Mucosa of descending colon (tissue), 3 donors: ENCODE measurements at regions not wholly inside any gene's neighbourhood (a gene's known extent, or its start where the extent isn't known, plus 50 kb on each side); places are given as distances from the start of the nearest gene placed in this dataset.
"Not testable (repeated sequence)": the region's sequence is repeated elsewhere in the genome, so short reads cannot be mapped to it uniquely, and the experiment has no call there.

Source experiments
- ATAC-seq: fragments of 200-7000 bp; cut with Tn5 transposase; one replicate; pipeline ENCODE4 v1.9.1; 2020; ENCODE audit warnings: mild to moderate bottlenecking, moderate library complexity
- DNase-seq, 3 donors: peaks; one replicate each; pipeline ENCODE4 v3.0.0-alpha.2; 2020
- H3K36me3 ChIP-seq: fragments of 200-600 bp; one replicate; pipeline ENCODE4 v1.8.0; 2021; ENCODE audit warnings: low read depth, mild to moderate bottlenecking
- H3K4me1 ChIP-seq: fragments of 200-600 bp; one replicate; pipeline ENCODE4 v1.8.0; 2021; ENCODE audit warnings: low read depth, mild to moderate bottlenecking
- H3K4me3 ChIP-seq: fragments of 200-600 bp; one replicate; pipeline ENCODE4 v1.8.0; 2021; ENCODE audit warnings: mild to moderate bottlenecking
- H3K9me3 ChIP-seq: fragments of 200-600 bp; one replicate; pipeline ENCODE4 v1.8.0; 2021; ENCODE audit warnings: mild to moderate bottlenecking
- intact Hi-C, 2 donors: fragments of 100-400 bp; cut with DNase I in 1 of 2; cut with micrococcal nuclease in 1 of 2; formaldehyde crosslinking; loops; one replicate each; pipeline versions ENCODE4 v1.11.0 to v1.11.1; 2022; cut with DNase I, micrococcal nuclease
- TF ChIP-seq, protein P1 (sequence below): fragments of 200-600 bp; IDR thresholded peaks from one replicate; pipeline ENCODE4 v1.8.0; 2022; ENCODE audit warnings: antibody characterized with exemption, mild to moderate bottlenecking
- donor health status: DM: no; HTN: no; CAD: no; lungs with moderate emphysema.
- donor health status: DM: no; HTN: no; CAD: no.
- donor health status: DM: no; HTN: yes; CAD: no.

DNA sequence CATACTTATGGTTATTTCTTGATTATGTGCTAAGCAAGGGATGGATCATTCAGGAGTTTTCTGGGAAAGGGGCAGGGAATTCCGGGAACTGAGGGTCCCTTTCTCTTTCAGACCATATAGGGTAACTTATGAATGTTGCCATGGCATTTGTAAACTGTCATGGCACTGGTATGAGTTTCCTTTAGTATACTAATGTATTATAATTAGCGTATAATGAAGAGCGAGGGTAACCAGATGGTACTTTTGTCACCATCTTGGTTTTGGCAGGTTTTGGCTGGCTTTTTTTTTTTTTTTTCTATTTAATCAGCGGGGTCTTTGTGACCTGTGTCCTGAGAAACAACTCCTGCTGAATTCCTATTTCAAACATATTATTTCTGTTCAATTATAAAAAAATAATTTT, 237.6 kb upstream of the PTER start:
- intact Hi-C loops: no loop called here
- Histone ChIP-seq H3K9me3 (peaks cover 3% of the 10 kb centered on the region), H3K36me3 (no peaks in the 10 kb centered on the region), H3K4me1 (no peaks in the 10 kb centered on the region), H3K4me3 (no peak overlapping the region)
- no peak for ATAC-seq
- no peak for DNase-seq
- TF ChIP-seq, protein P1, sequence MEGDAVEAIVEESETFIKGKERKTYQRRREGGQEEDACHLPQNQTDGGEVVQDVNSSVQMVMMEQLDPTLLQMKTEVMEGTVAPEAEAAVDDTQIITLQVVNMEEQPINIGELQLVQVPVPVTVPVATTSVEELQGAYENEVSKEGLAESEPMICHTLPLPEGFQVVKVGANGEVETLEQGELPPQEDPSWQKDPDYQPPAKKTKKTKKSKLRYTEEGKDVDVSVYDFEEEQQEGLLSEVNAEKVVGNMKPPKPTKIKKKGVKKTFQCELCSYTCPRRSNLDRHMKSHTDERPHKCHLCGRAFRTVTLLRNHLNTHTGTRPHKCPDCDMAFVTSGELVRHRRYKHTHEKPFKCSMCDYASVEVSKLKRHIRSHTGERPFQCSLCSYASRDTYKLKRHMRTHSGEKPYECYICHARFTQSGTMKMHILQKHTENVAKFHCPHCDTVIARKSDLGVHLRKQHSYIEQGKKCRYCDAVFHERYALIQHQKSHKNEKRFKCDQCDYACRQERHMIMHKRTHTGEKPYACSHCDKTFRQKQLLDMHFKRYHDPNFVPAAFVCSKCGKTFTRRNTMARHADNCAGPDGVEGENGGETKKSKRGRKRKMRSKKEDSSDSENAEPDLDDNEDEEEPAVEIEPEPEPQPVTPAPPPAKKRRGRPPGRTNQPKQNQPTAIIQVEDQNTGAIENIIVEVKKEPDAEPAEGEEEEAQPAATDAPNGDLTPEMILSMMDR: no peak

DNA sequence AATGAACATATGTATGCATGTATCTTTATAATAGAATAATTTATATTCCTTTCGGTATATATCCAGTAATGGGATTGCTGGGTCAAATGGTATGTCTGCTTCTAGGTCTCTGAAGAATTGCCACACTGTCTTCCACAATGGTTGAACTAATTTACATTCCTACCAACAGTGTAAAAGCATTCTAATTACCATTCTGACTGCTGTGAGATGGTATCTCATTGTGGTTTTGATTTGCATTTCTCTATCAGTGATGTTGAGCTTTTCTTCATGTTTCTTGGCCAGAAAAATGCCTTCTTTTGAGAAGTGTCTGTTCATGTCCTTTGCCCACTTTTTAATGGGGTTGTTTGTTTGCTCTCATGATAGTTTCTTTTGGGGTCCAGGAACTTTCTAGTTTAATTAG, 213.2 kb upstream of the PTER start:
- H3K4me1 ChIP-seq, H3K4me3 ChIP-seq, DNase-seq, H3K36me3 ChIP-seq, ATAC-seq, intact Hi-C loops: not testable (repeated sequence)
- peaks cover 73% of the 10 kb centered on the region for H3K9me3 ChIP-seq

DNA sequence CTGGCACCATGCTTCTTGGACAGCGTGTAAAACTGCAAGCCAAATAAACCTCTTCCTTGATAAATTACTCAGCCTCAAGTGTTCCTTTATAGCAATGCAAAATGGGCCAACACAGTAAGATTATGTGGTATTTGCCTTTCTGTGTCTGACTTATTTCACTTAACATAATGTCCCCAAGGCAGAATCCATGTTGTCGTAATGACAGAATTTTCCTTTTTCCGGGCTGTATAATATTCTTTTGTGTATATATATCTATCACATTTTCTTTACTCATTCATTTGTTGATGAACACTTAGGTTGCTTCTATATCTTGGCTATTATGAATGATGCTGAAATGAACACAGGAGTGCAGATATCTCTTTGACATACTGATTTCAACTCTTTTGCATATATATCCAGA, 209.1 kb upstream of the PTER start:
- intact Hi-C loops: no loop called here
- H3K9me3 ChIP-seq: peaks cover 49% of the 10 kb centered on the region
- DNase-seq (no peak), ATAC-seq (no peak)
- no peak overlapping the region for H3K4me3 ChIP-seq
- TF ChIP-seq, protein P1: no peak
- H3K36me3 ChIP-seq: no peaks in the 10 kb centered on the region
- H3K4me1 ChIP-seq: no peaks in the 10 kb centered on the region

DNA sequence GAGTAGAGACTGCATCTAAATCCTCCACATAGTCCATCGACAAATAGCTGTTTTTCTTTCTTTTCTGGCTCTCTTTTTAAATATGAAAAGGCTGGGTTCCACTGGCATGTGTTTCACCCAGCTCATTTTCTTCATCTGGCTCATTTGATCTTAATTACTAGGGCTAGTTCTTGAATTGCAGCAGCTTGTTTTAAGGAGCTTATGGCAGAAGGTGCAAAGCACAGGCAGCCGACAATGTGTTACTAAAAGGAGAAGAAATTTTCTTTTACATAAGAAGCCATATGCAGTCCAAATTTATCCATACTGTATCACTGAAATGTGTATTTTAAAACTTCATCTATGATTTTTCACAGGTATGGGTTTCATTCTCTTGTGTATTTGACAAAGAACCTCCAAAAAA, 205.6 kb upstream of the PTER start:
- no peaks in the 10 kb centered on the region for H3K4me1 ChIP-seq
- TF ChIP-seq, protein P1: no peak

DNA sequence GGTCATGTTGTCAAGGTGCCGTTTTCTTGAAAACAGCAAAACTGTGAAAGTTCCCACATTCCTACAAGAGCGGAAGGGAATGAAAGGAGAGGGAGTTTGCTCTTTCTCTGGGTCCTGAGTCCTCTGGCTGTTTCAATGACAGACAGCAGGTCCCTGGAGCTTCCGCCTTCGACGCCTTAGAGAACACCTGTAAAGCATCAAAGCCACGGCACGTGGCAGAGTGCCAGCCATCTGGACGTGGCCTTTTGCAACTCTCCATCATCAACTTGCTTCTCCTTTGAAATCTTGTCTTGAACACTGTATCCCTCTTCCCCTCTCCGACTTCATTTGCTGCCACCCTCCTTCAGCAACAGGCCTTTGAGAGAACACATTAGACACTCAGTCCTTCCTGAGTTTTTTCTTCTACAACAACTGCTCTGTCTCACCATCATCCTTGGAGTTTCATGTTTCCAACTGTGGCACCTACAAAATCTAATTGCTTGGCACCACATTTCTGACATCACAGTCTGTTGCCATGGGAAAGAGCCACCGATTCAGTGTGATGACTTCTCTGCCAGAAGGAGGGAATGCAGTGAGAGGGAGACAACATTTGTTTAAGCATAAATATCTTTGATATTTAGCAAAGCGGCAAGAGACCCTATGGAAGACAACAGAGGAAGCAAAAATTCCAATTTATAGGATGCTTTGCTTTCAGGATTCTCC, 204.9 kb upstream of the PTER start:
- no peaks in the 10 kb centered on the region for H3K36me3 ChIP-seq
- no peak for ATAC-seq

More for the DNA sequence above, 205.6 kb upstream of the PTER start:
- no peak overlapping the region for H3K4me3 ChIP-seq
- intact Hi-C loops: no loop called here
- H3K36me3 ChIP-seq: no peaks in the 10 kb centered on the region
- DNase-seq (no peak), ATAC-seq (no peak)
- H3K9me3 ChIP-seq: peaks cover 20% of the 10 kb centered on the region

DNA sequence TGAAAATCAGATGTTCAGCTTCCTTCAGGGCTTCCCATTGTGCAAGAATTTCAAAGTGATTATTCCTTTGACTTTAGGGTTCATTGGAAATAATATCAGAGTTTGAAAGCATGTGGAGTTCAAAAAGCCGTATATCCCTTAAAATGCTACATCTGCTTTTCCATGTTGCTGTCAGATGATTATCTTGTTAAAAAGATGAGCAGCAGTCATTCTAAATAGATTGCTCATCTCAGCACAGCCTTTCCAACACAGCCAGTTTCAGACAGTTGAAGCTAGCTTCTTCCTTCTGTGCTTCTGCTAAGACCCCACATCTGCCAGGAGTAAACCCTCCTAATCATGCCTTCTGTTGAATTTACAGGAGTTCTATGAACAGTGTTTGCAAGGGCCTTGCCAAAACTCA, 204.4 kb upstream of the PTER start:
- H3K4me1 ChIP-seq: no peaks in the 10 kb centered on the region
- peaks cover 9% of the 10 kb centered on the region for H3K9me3 ChIP-seq
- intact Hi-C loops: no loop called here
- ATAC-seq (no peak), DNase-seq (no peak)
- H3K36me3 ChIP-seq: no peaks in the 10 kb centered on the region
- H3K4me3 ChIP-seq: no peak overlapping the region
- TF ChIP-seq, protein P1: no peak

More for the DNA sequence above, 204.9 kb upstream of the PTER start:
- intact Hi-C loops: no loop called here
- Histone ChIP-seq H3K4me3 (no peak overlapping the region), H3K9me3 (peaks cover 13% of the 10 kb centered on the region), H3K4me1 (no peaks in the 10 kb centered on the region)
- no peak for DNase-seq
- TF ChIP-seq, protein P1: no peak
